PC-9 (cell line): ENCODE measurements at regions not wholly inside any gene's neighbourhood (a gene's known extent, or its start where the extent isn't known, plus 50 kb on each side); places are given as distances from the start of the nearest gene placed in this dataset.

ENCODE experiments used
- BruUV-seq: library from RNA; stranded (reverse); fragments of 400-500 nt; replicated peaks from 2 replicates; lab custom pipeline; 2021; lab: Mats Ljungman, UMichigan
- CTCF ChIA-PET: fragments of 300-600 bp; sonication (Branson Sonifier 250); formaldehyde crosslinking; loops from one replicate; lab custom pipeline; 2022; ENCODE audit warnings: antibody characterized with exemption; lab: Charles Lee
- POLR2A ChIA-PET: fragments of 300-600 bp; sonication (Branson Sonifier 250); formaldehyde crosslinking; loops from one replicate; lab custom pipeline; 2022; ENCODE audit warnings: antibody characterized with exemption; ENCODE audit not compliant: unreplicated experiment; lab: Charles Lee
- DNase-seq, 2 experiments: peaks; one replicate each; pipeline versions ENCODE4 v3.0.0 to v3.0.0-alpha.2; 2015 to 2022; ENCODE audit warnings: mixed read lengths in 1 of 2
- H2AFZ ChIP-seq: fragments of 200-600 bp; sonication (generic); 2 replicates; pipeline ENCODE4 v1.8.1; 2017; ENCODE audit warnings: antibody characterized with exemption
- H3F3A ChIP-seq: fragments of 200-600 bp; sonication (generic); 2 replicates; pipeline ENCODE4 v1.8.1; 2017; ENCODE audit warnings: antibody characterized with exemption, mild to moderate bottlenecking, low read depth; ENCODE audit not compliant: insufficient read depth
- H3K27ac ChIP-seq: fragments of 200-600 bp; sonication (generic); 2 replicates; pipeline ENCODE4 v1.6.1; 2016; ENCODE audit warnings: mixed run types
- H3K27me3 ChIP-seq: fragments of 200-600 bp; sonication (generic); 2 replicates; pipeline ENCODE4 v1.6.1; 2016; ENCODE audit warnings: low read depth, mixed run types; ENCODE audit not compliant: insufficient read depth
- H3K36me3 ChIP-seq: fragments of 200-600 bp; sonication (generic); 2 replicates; pipeline ENCODE4 v1.6.1; 2016; ENCODE audit warnings: low read depth, mixed run types
- H3K4me1 ChIP-seq: fragments of 200-600 bp; sonication (generic); replicated peaks from 2 replicates; pipeline ENCODE4 v1.6.1; 2016; ENCODE audit warnings: mixed run types; ENCODE audit not compliant: insufficient read depth
- H3K4me2 ChIP-seq: fragments of 200-600 bp; sonication (generic); 2 replicates; pipeline ENCODE4 v1.6.1; 2017; ENCODE audit warnings: mixed run types
- H3K4me3 ChIP-seq: fragments of 200-600 bp; sonication (generic); 2 replicates; pipeline ENCODE4 v1.6.1; 2016; ENCODE audit warnings: mixed run types
- H3K79me2 ChIP-seq: fragments of 200-600 bp; sonication (generic); 2 replicates; pipeline ENCODE4 v1.6.1; 2017; ENCODE audit warnings: low read depth, mixed run types
- H3K9me2 ChIP-seq: fragments of 200-600 bp; sonication (generic); 2 replicates; pipeline ENCODE4 v1.8.1; 2017; ENCODE audit warnings: mild to moderate bottlenecking; ENCODE audit not compliant: insufficient read depth
- H3K9me3 ChIP-seq: fragments of 200-600 bp; sonication (generic); 2 replicates; pipeline ENCODE4 v1.8.1; 2016; ENCODE audit warnings: low read depth; ENCODE audit not compliant: insufficient read depth
- H4K20me1 ChIP-seq: fragments of 200-600 bp; sonication (generic); 2 replicates; pipeline ENCODE4 v1.8.1; 2017; ENCODE audit not compliant: insufficient read depth
- EZH2 ChIP-seq: fragments of 200-600 bp; sonication (generic); IDR thresholded peaks from 2 replicates; pipeline ENCODE4 v1.8.0; 2017; ENCODE audit warnings: antibody characterized with exemption, low read depth
- intact Hi-C: fragments of 100-400 bp; cut with micrococcal nuclease; formaldehyde crosslinking; loops from one replicate; pipeline ENCODE4 v1.10.0; 2022; ENCODE audit not compliant: unreplicated experiment
- TF ChIP-seq, protein P1 (sequence below): fragments of 200-600 bp; sonication (generic); conservative IDR thresholded peaks from 2 replicates; pipeline ENCODE4 v1.6.1; 2017; ENCODE audit warnings: mixed run types, antibody characterized with exemption, mild to moderate bottlenecking, moderate library complexity

DNA sequence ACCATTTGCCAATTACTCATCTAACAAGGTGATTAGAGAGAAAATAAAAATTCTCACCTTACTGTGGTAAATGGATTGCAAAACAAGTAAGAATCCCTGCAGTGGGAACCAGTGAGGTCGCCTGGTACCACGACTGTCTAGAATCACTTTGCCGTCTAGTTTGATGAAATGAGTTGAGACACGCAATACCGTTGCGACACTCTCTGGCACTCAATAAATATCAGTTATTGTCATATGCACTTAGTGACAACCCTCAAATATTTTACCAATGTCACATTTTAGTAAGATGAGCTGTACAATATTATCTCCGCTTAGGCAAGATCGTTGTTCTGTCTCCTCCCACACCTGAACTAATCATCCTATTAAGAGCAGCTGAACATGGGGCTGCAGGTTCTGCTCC is 114.4 kb upstream of the ADARB2 start:
- Histone ChIP-seq H3K4me2 (no peak overlapping the region), H3K4me1 (no peaks in the 10 kb centered on the region), H2AFZ (no peak overlapping the region), H3K4me3 (no peak overlapping the region), H3F3A (no peaks in the 10 kb centered on the region), H3K27ac (no peak overlapping the region), H3K9me3 (no peaks in the 10 kb centered on the region), H4K20me1 (no peaks in the 10 kb centered on the region), H3K9me2 (no peaks in the 10 kb centered on the region), H3K36me3 (no peaks in the 10 kb centered on the region), H3K79me2 (no peaks in the 10 kb centered on the region), H3K27me3 (peaks cover 49% of the 10 kb centered on the region)
- ChIA-PET POLR2A (no interaction called here), CTCF (no interaction called here)
- BruUV-seq, result no TSS peak
- intact Hi-C loops, result no loop called here
- TF ChIP-seq EZH2, result no peak
- TF ChIP-seq, protein P1, sequence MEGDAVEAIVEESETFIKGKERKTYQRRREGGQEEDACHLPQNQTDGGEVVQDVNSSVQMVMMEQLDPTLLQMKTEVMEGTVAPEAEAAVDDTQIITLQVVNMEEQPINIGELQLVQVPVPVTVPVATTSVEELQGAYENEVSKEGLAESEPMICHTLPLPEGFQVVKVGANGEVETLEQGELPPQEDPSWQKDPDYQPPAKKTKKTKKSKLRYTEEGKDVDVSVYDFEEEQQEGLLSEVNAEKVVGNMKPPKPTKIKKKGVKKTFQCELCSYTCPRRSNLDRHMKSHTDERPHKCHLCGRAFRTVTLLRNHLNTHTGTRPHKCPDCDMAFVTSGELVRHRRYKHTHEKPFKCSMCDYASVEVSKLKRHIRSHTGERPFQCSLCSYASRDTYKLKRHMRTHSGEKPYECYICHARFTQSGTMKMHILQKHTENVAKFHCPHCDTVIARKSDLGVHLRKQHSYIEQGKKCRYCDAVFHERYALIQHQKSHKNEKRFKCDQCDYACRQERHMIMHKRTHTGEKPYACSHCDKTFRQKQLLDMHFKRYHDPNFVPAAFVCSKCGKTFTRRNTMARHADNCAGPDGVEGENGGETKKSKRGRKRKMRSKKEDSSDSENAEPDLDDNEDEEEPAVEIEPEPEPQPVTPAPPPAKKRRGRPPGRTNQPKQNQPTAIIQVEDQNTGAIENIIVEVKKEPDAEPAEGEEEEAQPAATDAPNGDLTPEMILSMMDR, result no peak
- no peak for DNase-seq

DNA sequence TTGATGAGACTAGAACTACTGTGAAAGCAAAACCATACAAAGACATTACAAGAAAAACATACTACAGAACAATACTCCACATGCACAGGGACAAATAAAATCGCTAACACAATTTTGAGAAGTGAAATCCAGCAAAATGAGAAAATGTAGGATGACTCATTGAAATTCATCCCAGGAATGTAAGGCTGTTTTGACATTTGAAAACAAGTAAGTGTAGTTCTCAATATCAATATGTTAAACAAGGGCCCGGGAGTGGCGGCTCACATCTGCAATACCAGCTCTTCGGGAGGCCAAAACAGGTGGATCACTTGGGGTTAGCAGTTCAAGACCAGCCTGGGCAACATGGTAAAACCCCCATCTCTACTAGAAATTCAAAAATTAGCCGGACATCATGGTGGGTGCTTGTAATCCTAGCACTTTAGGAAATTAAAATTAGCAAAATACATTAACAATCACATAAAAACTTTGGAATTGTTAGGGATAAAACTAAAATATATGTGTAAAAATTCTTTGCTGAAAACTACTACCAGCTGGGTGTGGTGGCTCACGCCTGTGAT is 113.7 kb upstream of the ADARB2 start:
- Histone ChIP-seq H4K20me1 (no peaks in the 10 kb centered on the region), H3K4me1 (no peaks in the 10 kb centered on the region), H3K36me3 (no peaks in the 10 kb centered on the region), H3K9me2 (no peaks in the 10 kb centered on the region), H3K27me3 (peaks cover 48% of the 10 kb centered on the region), H3K9me3 (no peaks in the 10 kb centered on the region), H3K27ac (no peak overlapping the region), H3K79me2 (no peaks in the 10 kb centered on the region), H3K4me3 (no peak overlapping the region), H3K4me2 (no peak overlapping the region), H2AFZ (no peak overlapping the region), H3F3A (no peaks in the 10 kb centered on the region)
- TF ChIP-seq, protein P1, result no peak
- no peak for TF ChIP-seq EZH2
- ChIA-PET CTCF (no interaction called here), POLR2A (no interaction called here)
- BruUV-seq, result no TSS peak
- intact Hi-C loops, result no loop called here
- no peak for DNase-seq

DNA sequence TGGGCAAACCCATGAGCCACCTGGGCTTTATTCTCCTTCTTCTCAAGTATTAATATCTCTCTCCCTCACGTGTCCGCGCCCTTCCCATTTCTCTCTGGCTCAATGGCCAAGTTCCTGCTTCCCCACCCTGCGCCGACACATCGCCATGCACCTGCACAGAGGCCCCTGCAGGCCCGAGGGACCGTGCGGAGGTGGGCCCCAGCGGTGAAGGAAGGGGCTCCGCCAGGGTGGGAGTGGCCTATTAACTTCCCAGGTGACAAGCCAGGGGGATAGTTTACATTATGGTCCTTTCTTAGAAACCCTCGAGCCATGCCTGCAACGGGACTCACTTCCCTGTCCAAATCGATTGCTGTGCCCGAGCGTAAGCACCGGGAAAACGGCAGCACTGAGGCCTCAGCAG is 110.0 kb upstream of the ADARB2 start:
- Histone ChIP-seq H4K20me1 (no peaks in the 10 kb centered on the region), H3K27ac (no peak overlapping the region), H3K9me3 (no peaks in the 10 kb centered on the region), H3K4me3 (no peak overlapping the region), H3K27me3 (peaks cover 21% of the 10 kb centered on the region; the same call in 1 of the 2 replicates), H2AFZ (no peak overlapping the region), H3K9me2 (no peaks in the 10 kb centered on the region), H3K79me2 (no peaks in the 10 kb centered on the region), H3K36me3 (no peaks in the 10 kb centered on the region), H3K4me1 (no peaks in the 10 kb centered on the region), H3K4me2 (no peak overlapping the region), H3F3A (no peaks in the 10 kb centered on the region)
- POLR2A ChIA-PET, result no interaction called here
- intact Hi-C loops, result no loop called here
- no peak for DNase-seq
- no TSS peak for BruUV-seq
- TF ChIP-seq, protein P1, result no peak
- TF ChIP-seq EZH2, result no peak
- CTCF ChIA-PET, result no interaction called here
